NCI-H82 treated with DMSO at 0.1 percent for 48 hours (cell line): ENCODE measurements at regions not wholly inside any gene's neighbourhood (a gene's known extent, or its start where the extent isn't known, plus 50 kb on each side); places are given as distances from the start of the nearest gene placed in this dataset.

Experiments
- DNase-seq: peaks from one replicate; lab custom pipeline; 2025; ENCODE audit not compliant: unreplicated experiment; lab: John Stamatoyannopoulos, UW

GRCh38 chr13:100941377-100942368, 267.1 kb upstream of the TMTC4 start:
- no peak for DNase-seq

GRCh38 chr13:100940658-100941057, 266.1 kb upstream of the TMTC4 start:
- no peak for DNase-seq

- no peak for DNase-seq
Observed at GRCh38 chr13:100933841-100934240, 259.2 kb upstream of the TMTC4 start.

GRCh38 chr13:100922599-100922998, 248.0 kb upstream of the TMTC4 start:
- DNase-seq: no peak

- DNase-seq: no peak
Observed at GRCh38 chr13:100921139-100921538, 246.5 kb upstream of the TMTC4 start.

GRCh38 chr13:100917011-100917410, 242.4 kb upstream of the TMTC4 start:
- DNase-seq: no peak

- DNase-seq: no peak
Observed at GRCh38 chr13:100913143-100913542, 238.5 kb upstream of the TMTC4 start.

GRCh38 chr13:100904293-100904976, 229.8 kb upstream of the TMTC4 start:
- DNase-seq: no peak

GRCh38 chr13:100899720-100900316, 225.2 kb upstream of the TMTC4 start:
- no peak for DNase-seq

GRCh38 chr13:100898431-100898830, 223.8 kb upstream of the TMTC4 start:
- DNase-seq: no peak

GRCh38 chr13:100895651-100896050, 221.1 kb upstream of the TMTC4 start:
- no peak for DNase-seq

- DNase-seq: no peak
Observed at GRCh38 chr13:100892981-100893380, 218.4 kb upstream of the TMTC4 start.

- peak; percentile 31 for DNase-seq
Observed at GRCh38 chr13:100890645-100891044, 216.1 kb upstream of the TMTC4 start.

- DNase-seq: no peak
Observed at GRCh38 chr13:100887729-100888151, 213.1 kb upstream of the TMTC4 start.

- DNase-seq: no peak
Observed at GRCh38 chr13:100883453-100883852, 208.9 kb upstream of the TMTC4 start.

GRCh38 chr13:100881291-100881864, 206.8 kb upstream of the TMTC4 start:
- no peak for DNase-seq

GRCh38 chr13:100880166-100880565, 205.6 kb upstream of the TMTC4 start:
- DNase-seq: no peak

- DNase-seq: no peak
Observed at GRCh38 chr13:100879255-100879654, 204.7 kb upstream of the TMTC4 start.

GRCh38 chr13:100876044-100876403, 201.4 kb upstream of the TMTC4 start:
- DNase-seq: no peak

GRCh38 chr13:100875392-100876043, 200.9 kb upstream of the TMTC4 start:
- DNase-seq: no peak

GRCh38 chr13:100872761-100873160, 198.2 kb upstream of the TMTC4 start:
- DNase-seq: no peak
